Mesothelial cell of epicardium (in vitro differentiated cells): ENCODE measurements at regions not wholly inside any gene's neighbourhood (a gene's known extent, or its start where the extent isn't known, plus 50 kb on each side); places are given as distances from the start of the nearest gene placed in this dataset.
A peak's percentile ranks its signal among the peaks of the same experiment; 100 is the strongest.

Experiments used
- DNase-seq, 2 experiments: peaks; one replicate each; pipeline ENCODE4 v3.0.0; 2021; ENCODE audit warnings: low spot score in 2 of 2; ENCODE audit not compliant: unreplicated experiment in 2 of 2
- H3K27ac Mint-ChIP-seq: 2 replicates; pipeline ENCODE4 v1.8.0; 2021; ENCODE audit warnings: mixed read lengths
- H3K27me3 Mint-ChIP-seq: 2 replicates; pipeline ENCODE4 v1.8.0; 2021; ENCODE audit warnings: low read depth, mixed read lengths
- H3K36me3 Mint-ChIP-seq: 2 replicates; pipeline ENCODE4 v1.8.0; 2021; ENCODE audit warnings: mixed read lengths
- H3K4me1 Mint-ChIP-seq: 2 replicates; pipeline ENCODE4 v1.8.0; 2021; ENCODE audit warnings: mixed read lengths
- H3K4me3 Mint-ChIP-seq: 2 replicates; pipeline ENCODE4 v1.8.0; 2021; ENCODE audit warnings: mild to moderate bottlenecking, moderate library complexity, mixed read lengths
- H3K9me3 Mint-ChIP-seq: 2 replicates; pipeline ENCODE4 v1.8.0; 2021; ENCODE audit warnings: mixed read lengths
- CTCF ChIP-seq: fragments of 200-600 bp; sonication (generic); IDR thresholded peaks from one replicate; pipeline ENCODE4 v1.5.0; 2021; ENCODE audit warnings: antibody characterized with exemption; ENCODE audit not compliant: unreplicated experiment

GRCh38 chr22:47622541-47622940 is 860.1 kb downstream of the TBC1D22A start:
- no peak for DNase-seq
- H3K9me3 Mint-ChIP-seq: peaks cover 5% of the 10 kb centered on the region
- H3K27ac Mint-ChIP-seq: no peak overlapping the region
- no peaks in the 10 kb centered on the region for H3K27me3 Mint-ChIP-seq
- H3K36me3 Mint-ChIP-seq: no peaks in the 10 kb centered on the region
- no peak for TF ChIP-seq CTCF
- no peak overlapping the region for H3K4me3 Mint-ChIP-seq
- no peaks in the 10 kb centered on the region for H3K4me1 Mint-ChIP-seq

- Mint-ChIP-seq H3K36me3 (no peaks in the 10 kb centered on the region), H3K27ac (no peak overlapping the region), H3K4me3 (no peak overlapping the region), H3K27me3 (no peaks in the 10 kb centered on the region), H3K4me1 (no peaks in the 10 kb centered on the region), H3K9me3 (peaks cover 14% of the 10 kb centered on the region)
- no peak for TF ChIP-seq CTCF
- DNase-seq: no peak
These were observed 858.8 kb downstream of the TBC1D22A start for GRCh38 chr22:47621253-47621652.

- Mint-ChIP-seq H3K9me3 (peaks cover 17% of the 10 kb centered on the region), H3K36me3 (no peaks in the 10 kb centered on the region), H3K27me3 (no peaks in the 10 kb centered on the region), H3K4me3 (no peak overlapping the region), H3K4me1 (no peaks in the 10 kb centered on the region), H3K27ac (no peak overlapping the region)
- no peak for TF ChIP-seq CTCF
- peak in 1 of 2 experiments; percentile 28 for DNase-seq
These were observed 857.9 kb downstream of the TBC1D22A start for GRCh38 chr22:47620391-47620790.

- no peaks in the 10 kb centered on the region for H3K36me3 Mint-ChIP-seq
- peak in 1 of 2 experiments; percentile 36 for DNase-seq
- no peaks in the 10 kb centered on the region for H3K27me3 Mint-ChIP-seq
- TF ChIP-seq CTCF: no peak
- no peak overlapping the region for H3K27ac Mint-ChIP-seq
- no peak overlapping the region for H3K4me3 Mint-ChIP-seq
- H3K9me3 Mint-ChIP-seq: peaks cover 19% of the 10 kb centered on the region
- H3K4me1 Mint-ChIP-seq: no peaks in the 10 kb centered on the region
These were observed 857.2 kb downstream of the TBC1D22A start for GRCh38 chr22:47619631-47620030.

GRCh38 chr22:47618180-47619010 is 855.9 kb downstream of the TBC1D22A start:
- H3K27me3 Mint-ChIP-seq: no peaks in the 10 kb centered on the region
- H3K36me3 Mint-ChIP-seq: no peaks in the 10 kb centered on the region
- peaks cover 23% of the 10 kb centered on the region for H3K9me3 Mint-ChIP-seq
- no peak overlapping the region for H3K4me3 Mint-ChIP-seq
- no peaks in the 10 kb centered on the region for H3K4me1 Mint-ChIP-seq
- no peak for TF ChIP-seq CTCF
- no peak overlapping the region for H3K27ac Mint-ChIP-seq
- peak in 1 of 2 experiments; percentile 27 for DNase-seq
